Spleen (tissue), 11 donors: ENCODE measurements at regions not wholly inside any gene's neighbourhood (a gene's known extent, or its start where the extent isn't known, plus 50 kb on each side); places are given as distances from the start of the nearest gene placed in this dataset.

Experiments used
- DNase-seq: peaks from one replicate; pipeline ENCODE4 v3.0.0-alpha.2; 2020
- H3K27ac ChIP-seq, 8 donors: fragments of 200-600 bp; sonication (generic) in 7 of 8; 1 replicate in 4 of 8; 2 replicates in 4 of 8; pipeline versions ENCODE4 v1.5.0 to v1.8.0; 2016 to 2021; ENCODE audit warnings: inconsistent platforms in 4 of 8, mild to moderate bottlenecking in 4 of 8, moderate library complexity in 1 of 8
- H3K27me3 ChIP-seq, 7 donors: fragments of 200-600 bp; sonication (generic) in 6 of 7; replicated peaks in 1 of 7; 1 replicate in 4 of 7; 2 replicates in 3 of 7; pipeline versions ENCODE4 v1.5.0 to v1.8.0; 2016 to 2021; ENCODE audit warnings: inconsistent platforms in 3 of 7, mild to moderate bottlenecking in 1 of 7
- H3K36me3 ChIP-seq, 6 donors: fragments of 200-600 bp; sonication (generic) in 5 of 6; 1 replicate in 4 of 6; 2 replicates in 2 of 6; pipeline versions ENCODE4 v1.5.0 to v1.8.0; 2016 to 2021; ENCODE audit warnings: inconsistent platforms in 2 of 6
- H3K4me1 ChIP-seq, 6 donors: fragments of 200-600 bp; sonication (generic) in 5 of 6; 1 replicate in 3 of 6; 2 replicates in 3 of 6; pipeline versions ENCODE4 v1.5.0 to v1.8.0; 2016 to 2021; ENCODE audit warnings: inconsistent platforms in 3 of 6
- H3K4me3 ChIP-seq, 8 donors: fragments of 200-600 bp; sonication (generic) in 7 of 8; 1 replicate in 4 of 8; 2 replicates in 4 of 8; pipeline versions ENCODE4 v1.5.0 to v1.8.0; 2016 to 2021; ENCODE audit warnings: inconsistent platforms in 4 of 8, mild to moderate bottlenecking in 4 of 8, moderate library complexity in 2 of 8
- H3K9me3 ChIP-seq, 8 donors: fragments of 200-600 bp; sonication (generic) in 7 of 8; 1 replicate in 4 of 8; 2 replicates in 4 of 8; pipeline versions ENCODE4 v1.5.0 to v1.8.0; 2016 to 2021; ENCODE audit warnings: inconsistent platforms in 4 of 8
- CTCF ChIP-seq, 11 experiments: fragments of 200-600 bp in 7 of 11; fragments of 450-650 bp in 4 of 11; sonication (generic) in 4 of 11; IDR thresholded peaks in 8 of 11; conservative IDR thresholded peaks in 3 of 11; 1 replicate in 7 of 11; 2 replicates in 4 of 11; pipeline versions ENCODE4 v1.4.0 to v1.8.0; 2016 to 2021; ENCODE audit warnings: antibody characterized with exemption in 11 of 11, inconsistent platforms in 4 of 11, mild to moderate bottlenecking in 1 of 11
- POLR2A ChIP-seq, 3 donors: fragments of 450-650 bp; IDR thresholded peaks; one replicate each; pipeline ENCODE4 v1.5.1; 2017; ENCODE audit warnings: antibody characterized with exemption in 3 of 3, mild to moderate bottlenecking in 1 of 3
- POLR2AphosphoS5 ChIP-seq, 3 donors: sonication (generic); formaldehyde crosslinking; IDR thresholded peaks; one replicate each; pipeline ENCODE4 v1.5.1; 2017; ENCODE audit warnings: antibody characterized with exemption in 3 of 3
- WGBS, 5 donors: extraction: QIAGEN DNeasy Blood & Tissue Kit in 3 of 5; methylation state at CpG; one replicate each; pipeline versions ENCODE4 v1.1.5 to v1.1.7; 2013 to 2018; 5-methylcytosine and 5-hydroxymethylcytosine counted together
- intact Hi-C: fragments of 100-400 bp; cut with DNase I; formaldehyde crosslinking; loops from one replicate; pipeline ENCODE4 v1.15.0; 2023; ENCODE audit warnings: low total_unique reads
- donor health status: healthy with polysubstance abuse.
- donor health status: DM: no; HTN: no; CAD: no; lungs with moderate emphysema.
- donor health status: DM: no; HTN: no; CAD: no.
- donor health status: Bipolar disorder and iron deficiency.
- donor health status: healthy.
- donor health status: DM: no; HTN: no; CAD: no.
- donor health status: DM: yes; HTN: yes; CAD: no.

DNA sequence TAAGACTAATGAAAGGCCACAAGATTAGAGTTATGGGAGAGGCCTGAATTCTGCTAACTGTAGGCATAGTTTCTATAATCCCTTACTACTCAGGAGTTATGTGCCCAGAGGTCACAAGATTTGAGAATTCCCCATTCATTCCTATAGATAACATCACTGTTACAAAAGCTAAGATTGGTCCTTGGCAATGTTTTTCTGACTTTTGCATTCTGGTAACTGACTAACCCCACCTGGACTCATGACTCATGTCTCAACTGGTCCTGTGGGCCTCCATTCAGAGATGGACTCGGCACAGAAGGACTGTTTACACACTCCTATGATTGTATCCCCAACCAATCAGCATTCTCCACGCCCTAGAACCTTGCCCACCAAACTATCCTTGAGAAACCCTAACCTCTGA is 249.0 kb upstream of the ZP4 start:
- 25 to 40% (median 29%) methylated on average over 2 of the region's 2 CpGs for WGBS, 5 donors
- no peaks in the 10 kb centered on the region for H3K4me1 ChIP-seq
- H3K27ac ChIP-seq: no peak overlapping the region
- H3K27me3 ChIP-seq: no peaks in the 10 kb centered on the region
- no peaks in the 10 kb centered on the region for H3K36me3 ChIP-seq
- H3K4me3 ChIP-seq: no peak overlapping the region
- H3K9me3 ChIP-seq: no peaks in the 10 kb centered on the region
- DNase-seq: no peak
- no peak for TF ChIP-seq POLR2A (IDR thresholded peaks at IDR 0.05)
- TF ChIP-seq POLR2AphosphoS5 (IDR thresholded peaks at IDR 0.05): no peak
- no peak for TF ChIP-seq CTCF (IDR thresholded peaks at IDR 0.05 in 8 of 11, conservative IDR thresholded peaks at IDR 0.05 in 3 of 11)
- intact Hi-C loops: no loop called here

DNA sequence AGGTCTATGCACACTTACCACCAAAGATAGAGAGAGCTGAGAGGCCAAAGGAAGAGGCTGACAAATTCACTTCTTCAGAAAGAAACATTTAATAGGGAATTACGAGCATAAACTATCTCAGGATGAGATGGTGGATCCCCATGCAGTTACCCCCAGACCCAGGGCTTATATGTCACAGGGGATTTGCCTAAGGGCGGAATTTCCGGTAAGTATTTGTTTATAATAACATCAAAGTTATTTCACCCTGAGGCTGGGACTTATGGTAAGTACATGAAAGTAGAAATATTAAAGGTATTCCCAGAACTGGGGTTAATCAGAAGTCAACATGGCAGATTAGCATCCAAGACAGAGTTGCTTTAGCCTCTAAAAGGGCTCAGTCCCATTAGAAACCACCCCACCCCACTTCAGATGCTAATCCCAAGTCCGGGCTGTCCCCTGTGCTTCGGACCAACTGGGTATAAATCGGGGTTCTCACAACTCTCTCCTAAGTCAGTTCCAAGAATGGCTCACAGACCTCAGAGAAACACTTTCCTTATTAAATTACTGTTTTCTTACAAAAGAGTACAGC is 247.4 kb upstream of the ZP4 start:
- DNase-seq: no peak
- Histone ChIP-seq H3K9me3 (no peaks in the 10 kb centered on the region), H3K4me1 (no peaks in the 10 kb centered on the region), H3K36me3 (no peaks in the 10 kb centered on the region), H3K4me3 (no peak overlapping the region), H3K27ac (no peak overlapping the region), H3K27me3 (no peaks in the 10 kb centered on the region)
- intact Hi-C loops: no loop called here
- TF ChIP-seq POLR2AphosphoS5 (IDR thresholded peaks at IDR 0.05) (no peak), CTCF (IDR thresholded peaks at IDR 0.05 in 8 of 11, conservative IDR thresholded peaks at IDR 0.05 in 3 of 11) (no peak), POLR2A (IDR thresholded peaks at IDR 0.05) (no peak)
- WGBS, 5 donors: 81 to 92% (median 83%) methylated on average over 6 of the region's 6 CpGs

GRCh38 chr1:238135708-238136664 is 245.3 kb upstream of the ZP4 start:
- H3K9me3 ChIP-seq: no peaks in the 10 kb centered on the region
- H3K4me3 ChIP-seq: no peak overlapping the region
- DNase-seq: no peak
- no peaks in the 10 kb centered on the region for H3K4me1 ChIP-seq
- 71 to 91% (median 80%) methylated on average over 3 of the region's 3 CpGs for WGBS, 5 donors
- H3K36me3 ChIP-seq: no peaks in the 10 kb centered on the region
- TF ChIP-seq POLR2A (IDR thresholded peaks at IDR 0.05) (no peak), POLR2AphosphoS5 (IDR thresholded peaks at IDR 0.05) (no peak), CTCF (IDR thresholded peaks at IDR 0.05 in 8 of 11, conservative IDR thresholded peaks at IDR 0.05 in 3 of 11) (no peak)
- intact Hi-C loops: no loop called here
- no peaks in the 10 kb centered on the region for H3K27me3 ChIP-seq
- H3K27ac ChIP-seq: no peak overlapping the region

DNA sequence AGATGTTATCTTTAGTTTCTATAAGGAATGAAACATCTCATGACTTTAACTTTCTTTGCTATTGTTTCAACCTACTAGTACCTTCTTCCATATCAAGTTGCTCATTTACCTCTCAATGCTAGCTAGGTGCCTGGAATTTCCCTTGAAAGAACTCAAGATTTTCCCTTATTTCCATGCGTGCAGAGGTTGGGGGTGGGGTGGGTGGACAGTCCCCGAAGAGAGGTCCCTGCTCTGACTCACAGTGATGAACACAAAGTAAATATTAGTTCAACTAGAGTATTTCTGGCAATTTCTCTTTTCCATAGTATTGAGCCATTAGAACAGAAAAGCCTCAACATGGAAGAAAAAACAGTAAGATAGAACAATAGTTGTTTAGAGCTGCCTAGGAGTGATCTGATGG is 239.0 kb upstream of the ZP4 start:
- Histone ChIP-seq H3K36me3 (no peaks in the 10 kb centered on the region), H3K4me3 (no peak overlapping the region), H3K9me3 (peaks cover 0 to 3% (median 0%) of the 10 kb centered on the region in 8 donors), H3K27ac (no peak overlapping the region), H3K27me3 (no peaks in the 10 kb centered on the region), H3K4me1 (no peaks in the 10 kb centered on the region)
- TF ChIP-seq CTCF (IDR thresholded peaks at IDR 0.05 in 8 of 11, conservative IDR thresholded peaks at IDR 0.05 in 3 of 11): no peak
- no peak for TF ChIP-seq POLR2AphosphoS5 (IDR thresholded peaks at IDR 0.05)
- intact Hi-C loops: no loop called here
- DNase-seq: no peak
- 65 to 80% (median 74%) methylated on average over 2 of the region's 2 CpGs for WGBS, 5 donors
